ENCODE measurements at regions not wholly inside any gene's neighbourhood (a gene's known extent, or its start where the extent isn't known, plus 50 kb on each side); places are given as distances from the start of the nearest gene placed in this dataset.

- Histone ChIP-seq H3K9ac (ENCODE audit: low read depth, low read length, poor library complexity, severe bottlenecking) (no peak overlapping the region), H3K4me1 (ENCODE audit: insufficient read depth, low read length, poor library complexity, severe bottlenecking) (no peaks in the 10 kb centered on the region), H2AFZ (ENCODE audit: low read length) (no peak overlapping the region), H4K20me1 (ENCODE audit: insufficient read depth, low read length, poor library complexity, severe bottlenecking) (no peaks in the 10 kb centered on the region), H3K79me2 (ENCODE audit: insufficient read depth, low read length) (no peaks in the 10 kb centered on the region), H3K4me3 (ENCODE audit: low read length, poor library complexity, severe bottlenecking) (no peak overlapping the region), H3K9me3 (ENCODE audit: insufficient read depth, low read depth, low read length) (no peaks in the 10 kb centered on the region), H3K4me2 (ENCODE audit: low read depth, low read length, poor library complexity, severe bottlenecking) (no peak overlapping the region), H3K27me3 (ENCODE audit: insufficient read depth, low read length, poor library complexity, severe bottlenecking) (no peaks in the 10 kb centered on the region), H3K36me3 (ENCODE audit: insufficient read depth, low read length) (no peaks in the 10 kb centered on the region), H3K9me2 (replicated peaks; ENCODE audit: low read depth, low read length) (no peaks in the 10 kb centered on the region), H3F3A (ENCODE audit: low read depth) (no peaks in the 10 kb centered on the region)
- TF ChIP-seq, protein P1, sequence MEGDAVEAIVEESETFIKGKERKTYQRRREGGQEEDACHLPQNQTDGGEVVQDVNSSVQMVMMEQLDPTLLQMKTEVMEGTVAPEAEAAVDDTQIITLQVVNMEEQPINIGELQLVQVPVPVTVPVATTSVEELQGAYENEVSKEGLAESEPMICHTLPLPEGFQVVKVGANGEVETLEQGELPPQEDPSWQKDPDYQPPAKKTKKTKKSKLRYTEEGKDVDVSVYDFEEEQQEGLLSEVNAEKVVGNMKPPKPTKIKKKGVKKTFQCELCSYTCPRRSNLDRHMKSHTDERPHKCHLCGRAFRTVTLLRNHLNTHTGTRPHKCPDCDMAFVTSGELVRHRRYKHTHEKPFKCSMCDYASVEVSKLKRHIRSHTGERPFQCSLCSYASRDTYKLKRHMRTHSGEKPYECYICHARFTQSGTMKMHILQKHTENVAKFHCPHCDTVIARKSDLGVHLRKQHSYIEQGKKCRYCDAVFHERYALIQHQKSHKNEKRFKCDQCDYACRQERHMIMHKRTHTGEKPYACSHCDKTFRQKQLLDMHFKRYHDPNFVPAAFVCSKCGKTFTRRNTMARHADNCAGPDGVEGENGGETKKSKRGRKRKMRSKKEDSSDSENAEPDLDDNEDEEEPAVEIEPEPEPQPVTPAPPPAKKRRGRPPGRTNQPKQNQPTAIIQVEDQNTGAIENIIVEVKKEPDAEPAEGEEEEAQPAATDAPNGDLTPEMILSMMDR (conservative IDR thresholded peaks at IDR 0.05; ENCODE audit: low read length): no peak
- no peak for TF ChIP-seq EZH2phosphoT487 (IDR thresholded peaks at IDR 0.05; ENCODE audit: borderline replicate concordance)
Measured at GRCh38 chr12:43167691-43168090, 384.3 kb downstream of the ADAMTS20 start.

DNA sequence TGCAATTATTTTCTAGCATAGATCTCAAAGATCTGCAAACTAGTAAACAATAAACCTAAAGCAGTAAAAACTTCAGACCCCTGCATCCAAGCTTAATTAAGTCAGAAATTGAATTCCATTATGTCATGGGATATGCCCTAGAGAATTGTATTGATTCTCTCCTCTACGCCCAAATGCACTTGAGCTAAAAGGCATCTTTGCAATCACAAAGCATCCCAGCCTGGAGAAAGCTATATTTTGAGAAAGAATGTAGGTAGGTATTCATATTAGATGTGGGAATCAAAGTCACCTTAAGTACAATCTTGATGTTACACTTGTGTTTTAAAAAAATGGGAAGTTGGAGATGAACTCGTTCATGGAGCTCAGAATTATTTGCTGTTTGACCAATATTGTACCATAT, 386.7 kb downstream of the ADAMTS20 start:
- Histone ChIP-seq H2AFZ (ENCODE audit: low read length) (no peak overlapping the region), H3K9ac (ENCODE audit: low read depth, low read length, poor library complexity, severe bottlenecking) (no peak overlapping the region), H4K20me1 (ENCODE audit: insufficient read depth, low read length, poor library complexity, severe bottlenecking) (no peaks in the 10 kb centered on the region), H3K9me2 (replicated peaks; ENCODE audit: low read depth, low read length) (no peaks in the 10 kb centered on the region), H3K9me3 (ENCODE audit: insufficient read depth, low read depth, low read length) (no peaks in the 10 kb centered on the region), H3F3A (ENCODE audit: low read depth) (no peaks in the 10 kb centered on the region), H3K4me3 (ENCODE audit: low read length, poor library complexity, severe bottlenecking) (no peak overlapping the region), H3K79me2 (ENCODE audit: insufficient read depth, low read length) (no peaks in the 10 kb centered on the region), H3K4me2 (ENCODE audit: low read depth, low read length, poor library complexity, severe bottlenecking) (no peak overlapping the region), H3K27me3 (ENCODE audit: insufficient read depth, low read length, poor library complexity, severe bottlenecking) (no peaks in the 10 kb centered on the region), H3K4me1 (ENCODE audit: insufficient read depth, low read length, poor library complexity, severe bottlenecking) (no peaks in the 10 kb centered on the region), H3K36me3 (ENCODE audit: insufficient read depth, low read length) (no peaks in the 10 kb centered on the region)
- TF ChIP-seq, protein P1 (conservative IDR thresholded peaks at IDR 0.05; ENCODE audit: low read length): no peak
- TF ChIP-seq EZH2phosphoT487 (IDR thresholded peaks at IDR 0.05; ENCODE audit: borderline replicate concordance): no peak

- Histone ChIP-seq H3K4me1 (ENCODE audit: insufficient read depth, low read length, poor library complexity, severe bottlenecking) (no peaks in the 10 kb centered on the region), H3K79me2 (ENCODE audit: insufficient read depth, low read length) (no peaks in the 10 kb centered on the region), H3F3A (ENCODE audit: low read depth) (no peaks in the 10 kb centered on the region), H4K20me1 (ENCODE audit: insufficient read depth, low read length, poor library complexity, severe bottlenecking) (no peaks in the 10 kb centered on the region), H3K4me3 (ENCODE audit: low read length, poor library complexity, severe bottlenecking) (no peak overlapping the region), H3K9me3 (ENCODE audit: insufficient read depth, low read depth, low read length) (no peaks in the 10 kb centered on the region), H3K36me3 (ENCODE audit: insufficient read depth, low read length) (no peaks in the 10 kb centered on the region), H3K9me2 (replicated peaks; ENCODE audit: low read depth, low read length) (no peaks in the 10 kb centered on the region), H3K4me2 (ENCODE audit: low read depth, low read length, poor library complexity, severe bottlenecking) (no peak overlapping the region), H2AFZ (ENCODE audit: low read length) (no peak overlapping the region), H3K9ac (ENCODE audit: low read depth, low read length, poor library complexity, severe bottlenecking) (no peak overlapping the region), H3K27me3 (ENCODE audit: insufficient read depth, low read length, poor library complexity, severe bottlenecking) (no peaks in the 10 kb centered on the region)
- TF ChIP-seq, protein P1 (conservative IDR thresholded peaks at IDR 0.05; ENCODE audit: low read length): no peak
- TF ChIP-seq EZH2phosphoT487 (IDR thresholded peaks at IDR 0.05; ENCODE audit: borderline replicate concordance): no peak
Measured at GRCh38 chr12:43162138-43162537, 389.9 kb downstream of the ADAMTS20 start.
